Heart left ventricle (tissue), 16 donors: ENCODE measurements at regions not wholly inside any gene's neighbourhood (a gene's known extent, or its start where the extent isn't known, plus 50 kb on each side); places are given as distances from the start of the nearest gene placed in this dataset.

Experiments used
- ATAC-seq, 4 donors: fragments of 200-7000 bp; cut with Tn5 transposase; one replicate each; pipeline ENCODE4 v1.9.1; 2020 to 2022; ENCODE audit warnings: moderate library complexity in 4 of 4, mild to moderate bottlenecking in 3 of 4, moderate number of reproducible peaks in 1 of 4
- DNase-seq, 5 donors: peaks; one replicate each; pipeline ENCODE4 v3.0.0-alpha.2; 2020
- H3K27ac ChIP-seq, 12 donors: fragments of 200-600 bp; sonication (generic) in 4 of 12; one replicate each; pipeline versions ENCODE4 v1.5.0 to v1.8.0; 2016 to 2022; ENCODE audit warnings: mild to moderate bottlenecking in 2 of 12
- H3K27me3 ChIP-seq, 9 donors: fragments of 200-600 bp; sonication (generic) in 2 of 9; one replicate each; pipeline versions ENCODE4 v1.5.1 to v1.8.0; 2016 to 2022; ENCODE audit warnings: mild to moderate bottlenecking in 3 of 9
- H3K36me3 ChIP-seq, 9 donors: fragments of 200-600 bp; sonication (generic) in 2 of 9; one replicate each; pipeline versions ENCODE4 v1.5.0 to v1.8.0; 2018 to 2022; ENCODE audit warnings: mild to moderate bottlenecking in 2 of 9
- H3K4me1 ChIP-seq, 12 donors: fragments of 200-600 bp; sonication (generic) in 4 of 12; one replicate each; pipeline versions ENCODE4 v1.5.0 to v1.8.0; 2016 to 2022; ENCODE audit warnings: mild to moderate bottlenecking in 3 of 12
- H3K4me3 ChIP-seq, 12 donors: fragments of 200-600 bp; sonication (generic) in 4 of 12; one replicate each; pipeline versions ENCODE4 v1.5.0 to v1.8.0; 2017 to 2022; ENCODE audit warnings: mild to moderate bottlenecking in 9 of 12, moderate library complexity in 4 of 12
- H3K9me3 ChIP-seq, 12 donors: fragments of 200-600 bp; sonication (generic) in 4 of 12; one replicate each; pipeline versions ENCODE4 v1.5.0 to v1.8.0; 2016 to 2022; ENCODE audit warnings: mild to moderate bottlenecking in 1 of 12
- CTCF ChIP-seq, 12 donors: fragments of 200-600 bp; sonication (generic) in 4 of 12; IDR thresholded peaks; one replicate each; pipeline versions ENCODE4 v1.5.0 to v1.8.0; 2018 to 2022; ENCODE audit warnings: antibody characterized with exemption in 12 of 12, mild to moderate bottlenecking in 5 of 12
- POLR2A ChIP-seq, 2 donors: fragments of 450-650 bp; IDR thresholded peaks; one replicate each; pipeline ENCODE4 v1.6.1; 2017; ENCODE audit warnings: antibody characterized with exemption in 2 of 2, mild to moderate bottlenecking in 2 of 2, moderate library complexity in 2 of 2
- whole genome bisulfite sequencing, 4 donors: extraction: QIAGEN DNeasy Blood & Tissue Kit in 2 of 4; methylation state at CpG; one replicate each; pipeline versions ENCODE4 v1.1.5 to v1.1.7; 2013 to 2018; 5-methylcytosine and 5-hydroxymethylcytosine counted together
- intact Hi-C, 10 donors: fragments of 100-400 bp; cut with DNase I; formaldehyde crosslinking; loops; one replicate each; pipeline versions ENCODE4 v1.11.1 to v1.14.2; 2022
- donor health status: ischemic (EF 13 %, LVEDD 7.1; RV severe dilation, severe dysfunction).
- donor health status: healthy with polysubstance abuse.
- donor health status: DM: no; HTN: yes; CAD: no.
- donor health status: DM: no; HTN: no; CAD: no.
- donor health status: ischemic (EF 25% LVEDD 6.9; RV normal size, moderate dysfunction).
- donor health status: ischemic (EF 25% LVEDD 5.7; RV mildly dilated, moderate dysfunction).
- donor health status: healthy.
- donor health status: DM: yes; HTN: yes; CAD: no.
- donor health status: ischemic (EF 35%, LVEDD 5.7; RV mildly dilated, moderate dysfunction).
- donor health status: nonischemic (EF 11% LVEDD 7.7; RV severe dilation, severe dysfunction).
- donor health status: DM: yes; HTN: yes; CAD: no.
- donor health status: PGD.
- donor health status: ischemic (EF 29% LVEDD 5.4; RV normal size, mild dysfunction).
- donor health status: nonischemic (EF 23%, LVEDD 6.1; RV moderate dilation, normal function).

DNA sequence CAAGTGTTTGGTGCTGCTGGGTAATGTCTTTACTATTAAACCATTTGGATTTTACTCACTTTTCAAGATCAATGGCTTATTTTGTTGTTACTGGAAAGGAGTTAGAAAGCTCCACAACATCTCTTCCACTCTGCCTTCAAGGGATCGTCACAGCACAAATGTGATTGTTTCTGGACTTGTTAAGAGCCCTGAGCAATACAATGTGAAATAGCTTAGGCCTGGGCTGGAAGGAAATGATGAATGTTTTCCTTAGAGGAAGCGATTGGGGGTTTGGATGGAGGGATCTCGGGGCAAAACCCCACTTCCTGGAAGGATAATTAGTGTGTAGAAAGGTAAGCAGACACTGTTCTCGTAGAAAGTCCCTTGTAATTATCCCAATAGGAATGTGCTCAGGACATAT, 59.3 kb upstream of the MYO10 start:
- Histone ChIP-seq H3K36me3 (no peaks in the 10 kb centered on the region), H3K9me3 (no peaks in the 10 kb centered on the region), H3K4me1 (peaks cover 0 to 7% (median 0%) of the 10 kb centered on the region in 12 donors), H3K27me3 (no peaks in the 10 kb centered on the region), H3K4me3 (no peak overlapping the region), H3K27ac (peak overlapping the region in 4 of 12 donors; percentile 8 to 48 (median 24))
- 57 to 63% (median 62%) methylated on average over 4 of the region's 4 CpGs for WGBS, 4 donors
- DNase-seq (no peak), ATAC-seq (no peak)
- TF ChIP-seq POLR2A (IDR thresholded peaks at IDR 0.05) (no peak), CTCF (IDR thresholded peaks at IDR 0.05) (no peak)
- intact Hi-C loops: no loop called here

- H3K4me1 ChIP-seq: peaks cover 0 to 12% (median 0%) of the 10 kb centered on the region in 12 donors
- no peak for TF ChIP-seq CTCF (IDR thresholded peaks at IDR 0.05)
- no peak for TF ChIP-seq POLR2A (IDR thresholded peaks at IDR 0.05)
- no peak for DNase-seq
- no peak overlapping the region for H3K27ac ChIP-seq
- intact Hi-C loops: no loop called here
- no peak overlapping the region for H3K4me3 ChIP-seq
- H3K36me3 ChIP-seq: no peaks in the 10 kb centered on the region
- H3K27me3 ChIP-seq: no peaks in the 10 kb centered on the region
- H3K9me3 ChIP-seq: no peaks in the 10 kb centered on the region
- ATAC-seq: peak in 1 of 4 donors; percentile 83
- WGBS, 4 donors: 66 to 76% (median 72%) methylated on average over 4 to 5 of the region's 5 CpGs
These were observed 64.3 kb upstream of the MYO10 start for GRCh38 chr5:17000291-17000939.

- H3K36me3 ChIP-seq: no peaks in the 10 kb centered on the region
- ATAC-seq: no peak
- TF ChIP-seq CTCF (IDR thresholded peaks at IDR 0.05): no peak
- no peak for TF ChIP-seq POLR2A (IDR thresholded peaks at IDR 0.05)
- intact Hi-C loops: no loop called here
- peaks cover 0 to 13% (median 0%) of the 10 kb centered on the region in 12 donors for H3K4me1 ChIP-seq
- H3K4me3 ChIP-seq: no peak overlapping the region
- H3K9me3 ChIP-seq: no peaks in the 10 kb centered on the region
- DNase-seq: no peak
- no peaks in the 10 kb centered on the region for H3K27me3 ChIP-seq
- whole genome bisulfite sequencing, 4 donors: 92 to 95% (median 93%) methylated on average over 3 of the region's 3 CpGs
- no peak overlapping the region for H3K27ac ChIP-seq
These were observed 65.3 kb upstream of the MYO10 start for GRCh38 chr5:17001428-17001827.

DNA sequence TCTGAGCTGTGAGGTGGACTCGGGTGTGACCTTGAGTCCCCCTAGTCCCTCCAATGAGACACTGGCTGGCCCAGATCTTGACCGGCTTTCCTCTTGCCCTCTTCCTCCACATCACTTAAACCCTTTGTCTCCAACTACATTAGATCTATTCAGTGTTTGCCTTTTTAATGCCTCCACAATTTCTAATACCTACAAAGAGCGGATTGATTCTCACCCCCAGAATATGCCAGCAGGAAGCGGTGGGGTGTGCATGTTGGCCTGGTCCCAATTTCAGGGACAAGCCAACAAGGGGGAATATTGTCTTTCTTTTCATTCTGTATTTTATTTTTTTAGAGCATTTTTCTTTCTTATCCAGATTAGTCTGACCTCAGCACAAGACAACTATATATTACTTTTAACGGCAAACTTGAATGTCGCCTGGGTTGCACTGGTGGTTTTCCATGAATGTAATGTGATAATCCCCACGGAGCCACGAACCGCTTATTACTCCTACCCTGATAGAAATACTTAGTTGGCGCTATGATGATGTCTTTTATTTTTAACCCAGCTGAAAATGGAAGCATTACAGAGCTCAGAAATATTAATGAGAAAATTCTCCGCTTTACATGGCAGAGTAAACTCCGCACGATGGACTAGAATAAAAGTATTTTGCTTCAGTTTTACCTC, 68.5 kb upstream of the MYO10 start:
- intact Hi-C loops: no loop called here
- 66 to 78% (median 75%) methylated on average over 13 of the region's 13 CpGs for WGBS, 4 donors
- Histone ChIP-seq H3K4me1 (peaks cover 0 to 13% (median 0%) of the 10 kb centered on the region in 12 donors), H3K27ac (peak overlapping the region in 1 of 12 donors; percentile 33), H3K9me3 (no peaks in the 10 kb centered on the region), H3K36me3 (no peaks in the 10 kb centered on the region), H3K4me3 (no peak overlapping the region), H3K27me3 (no peaks in the 10 kb centered on the region)
- TF ChIP-seq POLR2A (IDR thresholded peaks at IDR 0.05): no peak
- TF ChIP-seq CTCF (IDR thresholded peaks at IDR 0.05): no peak
- ATAC-seq (no peak), DNase-seq (no peak)
